ENCODE measurements at regions not wholly inside any gene's neighbourhood (a gene's known extent, or its start where the extent isn't known, plus 50 kb on each side); places are given as distances from the start of the nearest gene placed in this dataset.
"Not testable (repeated sequence)": the region's sequence is repeated elsewhere in the genome, so short reads cannot be mapped to it uniquely, and the experiment has no call there.

DNA sequence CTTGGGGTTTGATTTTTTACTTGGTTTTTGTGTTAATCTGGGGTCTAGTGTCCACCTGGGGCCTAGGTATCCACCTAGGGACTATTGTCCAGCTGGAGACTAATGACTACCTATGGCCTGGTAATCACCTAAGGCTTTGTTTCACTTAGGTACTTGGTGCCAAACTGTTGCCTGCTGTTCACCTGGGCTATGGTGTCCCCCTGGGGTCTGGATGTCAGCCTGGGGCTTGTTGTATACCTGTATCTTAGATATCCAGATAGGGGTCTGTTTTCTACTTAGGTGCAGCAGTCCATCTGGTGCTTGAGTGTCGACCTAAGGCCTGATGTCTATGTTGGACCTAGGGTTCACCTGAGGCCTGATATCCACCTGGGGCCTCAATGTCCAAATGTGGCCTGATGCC lies 193.1 kb downstream of the POTEM start:
- not testable (repeated sequence) for H3K4me2 ChIP-seq (ENCODE audit: insufficient read depth, low read length, poor library complexity, severe bottlenecking); H2AK5ac ChIP-seq (ENCODE audit: low read depth, low read length); H3K27me3 ChIP-seq (ENCODE audit: control insufficient read depth in 3 of 3, insufficient read depth in 3 of 3, low read depth in 1 of 3, low read length in 3 of 3); H3K4ac ChIP-seq (ENCODE audit: low read length); H3K79me1 ChIP-seq (ENCODE audit: low read depth, low read length); H3K4me3 ChIP-seq (ENCODE audit: low read length in 2 of 2); H4K91ac ChIP-seq (ENCODE audit: low read depth, low read length, poor library complexity); H4K8ac ChIP-seq (ENCODE audit: low read depth, low read length); H3K9ac ChIP-seq (ENCODE audit: low read depth, low read length, poor library complexity); H3K27ac ChIP-seq (replicated peaks; ENCODE audit: low read length); DNase-seq (ENCODE audit: low spot score); H2AFZ ChIP-seq (ENCODE audit: low read length); H3K4me1 ChIP-seq (ENCODE audit: control insufficient read depth in 2 of 2, insufficient read depth in 1 of 2, low read depth in 1 of 2, low read length in 2 of 2); H3K9me3 ChIP-seq (replicated peaks in 1 of 2; ENCODE audit: control insufficient read depth in 2 of 2, insufficient read depth in 1 of 2, low read depth in 1 of 2, low read length in 2 of 2); H3K14ac ChIP-seq (ENCODE audit: low read length); H2BK12ac ChIP-seq (ENCODE audit: low read length); H3K36me3 ChIP-seq (replicated peaks in 1 of 2; ENCODE audit: control insufficient read depth in 2 of 2, insufficient read depth in 2 of 2, low read length in 2 of 2); H3K23ac ChIP-seq (ENCODE audit: low read depth, low read length, poor library complexity); H2BK5ac ChIP-seq (ENCODE audit: low read length); H2BK15ac ChIP-seq (ENCODE audit: low read length); H3K18ac ChIP-seq (ENCODE audit: low read length); H2BK120ac ChIP-seq (ENCODE audit: low read depth, low read length)
- WGBS, 2 donors (ENCODE audit: extremely low coverage in 2 of 2, insufficient read length in 2 of 2, insufficient replicate concordance in 1 of 2), result no CpG with 5 or more reads among the region's 1 CpG

DNA sequence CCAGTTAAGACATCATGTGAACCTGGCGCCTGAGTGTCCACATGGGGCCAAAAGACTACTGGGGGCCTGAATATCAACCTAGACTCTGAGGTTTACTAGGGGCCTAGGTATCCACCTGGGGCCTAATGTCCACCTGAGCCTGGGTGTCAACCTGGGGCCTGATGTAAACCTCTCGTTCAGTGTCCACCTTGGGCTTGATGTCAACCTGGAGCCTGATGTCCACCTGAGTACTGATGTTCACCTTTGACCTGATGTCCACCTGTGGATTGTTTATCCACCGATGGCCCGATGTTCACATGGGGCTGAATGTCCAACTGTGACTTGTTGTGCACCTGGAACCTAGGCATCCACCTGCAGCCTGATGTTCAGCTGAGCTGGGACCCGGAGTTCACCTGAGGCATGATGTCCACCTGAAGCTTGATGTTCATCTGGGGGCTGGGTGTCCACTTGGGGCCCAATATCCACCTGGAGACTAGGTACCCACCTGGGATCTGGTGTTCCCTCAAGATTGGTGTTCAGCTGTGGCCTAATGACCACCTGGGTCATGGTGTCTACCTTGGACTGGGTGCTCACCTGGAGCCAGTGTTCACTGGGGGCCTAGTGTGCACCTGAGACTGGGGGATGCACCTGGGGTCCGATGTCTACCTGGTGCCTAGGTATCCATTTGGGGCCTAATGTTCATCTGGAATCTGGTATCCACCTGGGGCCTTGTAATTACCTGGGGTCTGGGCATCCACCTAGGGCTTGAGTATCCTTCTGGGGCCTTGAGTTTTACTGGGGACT lies 194.2 kb downstream of the POTEM start:
- H3K36me3 ChIP-seq (replicated peaks in 1 of 2; ENCODE audit: control insufficient read depth in 2 of 2, insufficient read depth in 2 of 2, low read length in 2 of 2); H2AFZ ChIP-seq (ENCODE audit: low read length); H3K79me1 ChIP-seq (ENCODE audit: low read depth, low read length); H3K23ac ChIP-seq (ENCODE audit: low read depth, low read length, poor library complexity); H4K8ac ChIP-seq (ENCODE audit: low read depth, low read length); H4K91ac ChIP-seq (ENCODE audit: low read depth, low read length, poor library complexity); H3K9me3 ChIP-seq (replicated peaks in 1 of 2; ENCODE audit: control insufficient read depth in 2 of 2, insufficient read depth in 1 of 2, low read depth in 1 of 2, low read length in 2 of 2); H2BK12ac ChIP-seq (ENCODE audit: low read length); H3K18ac ChIP-seq (ENCODE audit: low read length); DNase-seq (ENCODE audit: low spot score); H3K9ac ChIP-seq (ENCODE audit: low read depth, low read length, poor library complexity); H3K4me1 ChIP-seq (ENCODE audit: control insufficient read depth in 2 of 2, insufficient read depth in 1 of 2, low read depth in 1 of 2, low read length in 2 of 2); H3K27ac ChIP-seq (replicated peaks; ENCODE audit: low read length); H2AK5ac ChIP-seq (ENCODE audit: low read depth, low read length); H3K14ac ChIP-seq (ENCODE audit: low read length); H2BK15ac ChIP-seq (ENCODE audit: low read length); H3K4ac ChIP-seq (ENCODE audit: low read length); H2BK5ac ChIP-seq (ENCODE audit: low read length); H3K27me3 ChIP-seq (ENCODE audit: control insufficient read depth in 3 of 3, insufficient read depth in 3 of 3, low read depth in 1 of 3, low read length in 3 of 3); H2BK120ac ChIP-seq (ENCODE audit: low read depth, low read length); H3K4me3 ChIP-seq (ENCODE audit: low read length in 2 of 2); H3K4me2 ChIP-seq (ENCODE audit: insufficient read depth, low read length, poor library complexity, severe bottlenecking): not testable (repeated sequence)
- no CpG with 5 or more reads among the region's 6 CpGs for WGBS, 2 donors (ENCODE audit: extremely low coverage in 2 of 2, insufficient read length in 2 of 2, insufficient replicate concordance in 1 of 2)

DNA sequence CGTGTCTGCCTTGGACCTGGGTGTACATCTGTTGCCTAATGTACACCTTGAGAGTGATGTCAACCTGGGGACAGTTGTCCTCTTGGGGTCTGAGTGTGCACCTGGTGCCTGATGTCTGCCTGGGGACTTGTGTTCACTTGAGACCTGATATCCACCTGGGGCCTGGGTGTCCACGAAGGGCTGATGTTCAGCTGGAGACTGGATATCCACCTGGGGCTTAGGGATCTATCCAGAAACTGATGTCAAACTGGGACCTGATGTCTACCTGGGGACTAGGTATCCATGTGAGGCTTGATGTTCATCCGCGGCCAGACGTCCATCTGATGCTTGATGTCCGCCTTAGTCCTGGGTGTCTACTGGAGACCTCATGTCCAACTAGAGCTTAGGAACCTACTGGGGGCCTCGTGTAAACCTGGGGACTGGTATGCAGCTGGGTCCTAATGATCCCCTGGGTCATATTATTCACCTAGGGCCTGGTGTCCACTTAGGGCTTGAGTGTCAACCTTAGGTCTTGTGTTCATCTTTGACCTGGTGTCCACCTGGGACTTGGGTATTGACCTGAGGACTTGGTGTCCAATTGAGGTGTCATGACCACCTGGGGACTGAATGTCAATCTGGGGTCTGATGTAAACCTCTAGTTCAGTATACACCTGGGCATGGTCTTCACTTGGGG lies 194.9 kb downstream of the POTEM start:
- not testable (repeated sequence) for H3K14ac ChIP-seq (ENCODE audit: low read length); H3K4me2 ChIP-seq (ENCODE audit: insufficient read depth, low read length, poor library complexity, severe bottlenecking); H3K36me3 ChIP-seq (replicated peaks in 1 of 2; ENCODE audit: control insufficient read depth in 2 of 2, insufficient read depth in 2 of 2, low read length in 2 of 2); H2AK5ac ChIP-seq (ENCODE audit: low read depth, low read length); H4K8ac ChIP-seq (ENCODE audit: low read depth, low read length); H3K4ac ChIP-seq (ENCODE audit: low read length); DNase-seq (ENCODE audit: low spot score); H3K9me3 ChIP-seq (replicated peaks in 1 of 2; ENCODE audit: control insufficient read depth in 2 of 2, insufficient read depth in 1 of 2, low read depth in 1 of 2, low read length in 2 of 2); H2BK12ac ChIP-seq (ENCODE audit: low read length); H4K91ac ChIP-seq (ENCODE audit: low read depth, low read length, poor library complexity); H3K9ac ChIP-seq (ENCODE audit: low read depth, low read length, poor library complexity); H3K79me1 ChIP-seq (ENCODE audit: low read depth, low read length); H3K23ac ChIP-seq (ENCODE audit: low read depth, low read length, poor library complexity); H2BK120ac ChIP-seq (ENCODE audit: low read depth, low read length); H3K4me3 ChIP-seq (ENCODE audit: low read length in 2 of 2); H3K27me3 ChIP-seq (ENCODE audit: control insufficient read depth in 3 of 3, insufficient read depth in 3 of 3, low read depth in 1 of 3, low read length in 3 of 3); H3K4me1 ChIP-seq (ENCODE audit: control insufficient read depth in 2 of 2, insufficient read depth in 1 of 2, low read depth in 1 of 2, low read length in 2 of 2); H3K18ac ChIP-seq (ENCODE audit: low read length); H2BK5ac ChIP-seq (ENCODE audit: low read length); H2BK15ac ChIP-seq (ENCODE audit: low read length); H3K27ac ChIP-seq (replicated peaks; ENCODE audit: low read length); H2AFZ ChIP-seq (ENCODE audit: low read length)
- WGBS, 2 donors (ENCODE audit: extremely low coverage in 2 of 2, insufficient read length in 2 of 2, insufficient replicate concordance in 1 of 2), result no CpG with 5 or more reads among the region's 7 CpGs

DNA sequence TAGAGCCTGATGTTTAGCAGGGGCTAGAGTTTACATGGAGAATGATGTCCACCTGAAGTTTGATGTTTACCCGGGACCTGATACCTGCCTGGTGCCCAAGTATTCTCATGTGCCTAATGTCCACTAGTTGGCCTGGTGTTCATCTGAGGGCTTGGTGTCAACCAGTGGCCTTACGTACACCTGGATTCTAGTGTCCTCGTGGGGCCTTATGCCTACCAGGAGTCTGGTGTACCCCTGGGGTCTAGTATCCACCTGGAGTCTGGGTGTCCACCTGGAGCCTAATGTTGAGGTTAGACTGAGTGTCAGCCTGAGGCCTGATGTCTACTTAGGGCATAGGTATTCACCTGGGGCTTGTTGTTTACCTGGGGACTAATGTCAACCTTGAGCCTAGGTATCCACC lies 195.7 kb downstream of the POTEM start:
- H2BK5ac ChIP-seq (ENCODE audit: low read length); H2AK5ac ChIP-seq (ENCODE audit: low read depth, low read length); H4K8ac ChIP-seq (ENCODE audit: low read depth, low read length); H3K9me3 ChIP-seq (replicated peaks in 1 of 2; ENCODE audit: control insufficient read depth in 2 of 2, insufficient read depth in 1 of 2, low read depth in 1 of 2, low read length in 2 of 2); H3K36me3 ChIP-seq (replicated peaks in 1 of 2; ENCODE audit: control insufficient read depth in 2 of 2, insufficient read depth in 2 of 2, low read length in 2 of 2); H2BK15ac ChIP-seq (ENCODE audit: low read length); H3K79me1 ChIP-seq (ENCODE audit: low read depth, low read length); H3K4me1 ChIP-seq (ENCODE audit: control insufficient read depth in 2 of 2, insufficient read depth in 1 of 2, low read depth in 1 of 2, low read length in 2 of 2); H3K4me2 ChIP-seq (ENCODE audit: insufficient read depth, low read length, poor library complexity, severe bottlenecking); H3K27ac ChIP-seq (replicated peaks; ENCODE audit: low read length); H3K23ac ChIP-seq (ENCODE audit: low read depth, low read length, poor library complexity); H2BK12ac ChIP-seq (ENCODE audit: low read length); DNase-seq (ENCODE audit: low spot score); H3K9ac ChIP-seq (ENCODE audit: low read depth, low read length, poor library complexity); H3K4ac ChIP-seq (ENCODE audit: low read length); H3K14ac ChIP-seq (ENCODE audit: low read length); H2BK120ac ChIP-seq (ENCODE audit: low read depth, low read length); H4K91ac ChIP-seq (ENCODE audit: low read depth, low read length, poor library complexity); H2AFZ ChIP-seq (ENCODE audit: low read length); H3K27me3 ChIP-seq (ENCODE audit: control insufficient read depth in 3 of 3, insufficient read depth in 3 of 3, low read depth in 1 of 3, low read length in 3 of 3); H3K4me3 ChIP-seq (ENCODE audit: low read length in 2 of 2); H3K18ac ChIP-seq (ENCODE audit: low read length): not testable (repeated sequence)
- no CpG with 5 or more reads among the region's 3 CpGs for WGBS, 2 donors (ENCODE audit: extremely low coverage in 2 of 2, insufficient read length in 2 of 2, insufficient replicate concordance in 1 of 2)
